Ascending aorta (tissue), 2 donors: ENCODE measurements at regions not wholly inside any gene's neighbourhood (a gene's known extent, or its start where the extent isn't known, plus 50 kb on each side); places are given as distances from the start of the nearest gene placed in this dataset.

Experiments used
- DNase-seq, 2 donors: peaks; one replicate each; pipeline ENCODE4 v3.0.0-alpha.2; 2019; ENCODE audit warnings: low spot score in 2 of 2
- H3K27ac ChIP-seq, 2 donors: fragments of 200-600 bp; sonication (generic); one replicate each; pipeline ENCODE4 v1.5.1; 2016 to 2017; ENCODE audit warnings: mild to moderate bottlenecking in 1 of 2
- H3K27me3 ChIP-seq: fragments of 200-600 bp; sonication (generic); one replicate; pipeline ENCODE4 v1.5.1; 2017
- H3K36me3 ChIP-seq, 2 donors: fragments of 200-600 bp; sonication (generic); one replicate each; pipeline ENCODE4 v1.5.1; 2016
- H3K4me1 ChIP-seq, 2 donors: fragments of 200-600 bp; sonication (generic); one replicate each; pipeline ENCODE4 v1.5.1; 2016 to 2017; ENCODE audit warnings: mild to moderate bottlenecking in 1 of 2
- H3K4me3 ChIP-seq, 2 donors: fragments of 200-600 bp; sonication (generic); one replicate each; pipeline ENCODE4 v1.5.1; 2016 to 2017; ENCODE audit warnings: mild to moderate bottlenecking in 1 of 2
- H3K9me3 ChIP-seq, 2 donors: fragments of 200-600 bp; sonication (generic); one replicate each; pipeline ENCODE4 v1.5.1; 2016
- intact Hi-C: fragments of 100-400 bp; cut with DNase I; formaldehyde crosslinking; loops from one replicate; pipeline ENCODE4 v1.15.1; 2023
- TF ChIP-seq, protein P1 (sequence below), 3 experiments: fragments of 200-600 bp in 2 of 3; fragments of 450-650 bp in 1 of 3; sonication (generic) in 2 of 3; IDR thresholded peaks; one replicate each; pipeline ENCODE4 v1.5.1; 2016 to 2019; ENCODE audit warnings: antibody characterized with exemption in 3 of 3, mild to moderate bottlenecking in 1 of 3, moderate library complexity in 1 of 3

DNA sequence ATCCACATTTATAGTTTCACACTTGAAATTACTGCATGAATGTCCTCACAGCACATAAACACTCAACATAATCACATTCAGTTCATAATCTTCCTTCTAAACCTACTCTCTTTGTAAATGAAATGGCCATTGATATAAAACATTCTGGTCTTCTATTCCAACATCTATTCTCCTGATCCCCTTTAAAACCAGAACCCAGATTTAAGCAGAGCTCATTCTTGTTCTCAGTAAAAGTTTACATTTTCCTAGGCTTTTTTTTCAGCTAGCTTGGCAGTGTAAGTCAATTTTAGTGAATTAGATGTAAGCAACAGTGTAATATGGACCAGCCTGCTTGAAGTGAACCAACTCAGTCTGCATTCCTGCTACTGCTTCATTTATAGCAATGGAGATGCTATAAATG is 460.7 kb upstream of the RGS18 start:
- Histone ChIP-seq H3K27ac (no peak overlapping the region), H3K9me3 (no peaks in the 10 kb centered on the region), H3K4me1 (no peaks in the 10 kb centered on the region), H3K36me3 (no peaks in the 10 kb centered on the region), H3K4me3 (no peak overlapping the region), H3K27me3 (no peaks in the 10 kb centered on the region)
- no peak for DNase-seq
- intact Hi-C loops, result no loop called here
- TF ChIP-seq, protein P1, sequence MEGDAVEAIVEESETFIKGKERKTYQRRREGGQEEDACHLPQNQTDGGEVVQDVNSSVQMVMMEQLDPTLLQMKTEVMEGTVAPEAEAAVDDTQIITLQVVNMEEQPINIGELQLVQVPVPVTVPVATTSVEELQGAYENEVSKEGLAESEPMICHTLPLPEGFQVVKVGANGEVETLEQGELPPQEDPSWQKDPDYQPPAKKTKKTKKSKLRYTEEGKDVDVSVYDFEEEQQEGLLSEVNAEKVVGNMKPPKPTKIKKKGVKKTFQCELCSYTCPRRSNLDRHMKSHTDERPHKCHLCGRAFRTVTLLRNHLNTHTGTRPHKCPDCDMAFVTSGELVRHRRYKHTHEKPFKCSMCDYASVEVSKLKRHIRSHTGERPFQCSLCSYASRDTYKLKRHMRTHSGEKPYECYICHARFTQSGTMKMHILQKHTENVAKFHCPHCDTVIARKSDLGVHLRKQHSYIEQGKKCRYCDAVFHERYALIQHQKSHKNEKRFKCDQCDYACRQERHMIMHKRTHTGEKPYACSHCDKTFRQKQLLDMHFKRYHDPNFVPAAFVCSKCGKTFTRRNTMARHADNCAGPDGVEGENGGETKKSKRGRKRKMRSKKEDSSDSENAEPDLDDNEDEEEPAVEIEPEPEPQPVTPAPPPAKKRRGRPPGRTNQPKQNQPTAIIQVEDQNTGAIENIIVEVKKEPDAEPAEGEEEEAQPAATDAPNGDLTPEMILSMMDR (IDR thresholded peaks at IDR 0.05), result no peak

DNA sequence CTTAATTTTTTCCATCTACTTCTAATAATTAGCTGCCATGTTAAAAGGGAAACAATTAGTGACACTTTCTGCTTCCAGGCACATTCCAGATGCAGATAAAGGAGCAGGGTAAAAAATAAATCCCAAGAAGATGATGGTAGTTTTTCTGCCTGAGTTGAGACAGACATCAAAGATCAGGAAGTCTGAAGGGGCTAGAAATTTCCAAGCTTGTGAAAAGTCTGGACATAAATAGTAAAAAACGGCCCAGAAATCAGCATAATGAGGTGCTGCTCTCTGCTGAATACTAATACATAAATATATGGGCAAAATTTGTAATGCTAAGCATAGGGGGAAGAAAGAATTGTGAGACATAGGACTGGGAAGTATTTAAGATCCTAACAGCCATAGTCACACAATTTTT is 460.0 kb upstream of the RGS18 start:
- Histone ChIP-seq H3K27me3 (no peaks in the 10 kb centered on the region), H3K27ac (no peak overlapping the region), H3K4me3 (no peak overlapping the region), H3K9me3 (no peaks in the 10 kb centered on the region), H3K4me1 (no peaks in the 10 kb centered on the region), H3K36me3 (no peaks in the 10 kb centered on the region)
- TF ChIP-seq, protein P1 (IDR thresholded peaks at IDR 0.05), result no peak
- no peak for DNase-seq
- intact Hi-C loops, result no loop called here

DNA sequence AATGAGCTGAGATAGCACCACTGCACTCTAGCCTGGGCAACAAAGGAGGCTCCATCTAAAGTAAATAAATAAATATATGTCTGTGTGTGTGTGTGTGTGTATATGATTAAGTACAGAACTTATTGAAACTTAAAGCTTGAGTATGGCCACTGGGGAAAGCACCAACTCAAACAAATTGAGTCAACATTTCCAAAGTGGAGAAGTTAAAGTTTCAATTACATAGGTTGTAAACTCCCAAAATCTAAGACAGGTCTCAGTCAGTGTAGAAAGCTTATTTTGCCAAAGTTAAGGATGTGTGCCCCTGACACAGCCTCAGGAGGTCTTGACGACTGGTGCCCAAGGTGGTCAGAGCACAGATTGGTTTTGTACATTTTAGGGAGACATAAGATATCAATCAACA is 458.9 kb upstream of the RGS18 start:
- intact Hi-C loops, result no loop called here
- H3K36me3 ChIP-seq, result no peaks in the 10 kb centered on the region
- no peaks in the 10 kb centered on the region for H3K27me3 ChIP-seq
- DNase-seq, result no peak
- no peaks in the 10 kb centered on the region for H3K4me1 ChIP-seq
- no peaks in the 10 kb centered on the region for H3K9me3 ChIP-seq
- no peak overlapping the region for H3K27ac ChIP-seq
- TF ChIP-seq, protein P1 (IDR thresholded peaks at IDR 0.05), result no peak
- H3K4me3 ChIP-seq, result no peak overlapping the region

DNA sequence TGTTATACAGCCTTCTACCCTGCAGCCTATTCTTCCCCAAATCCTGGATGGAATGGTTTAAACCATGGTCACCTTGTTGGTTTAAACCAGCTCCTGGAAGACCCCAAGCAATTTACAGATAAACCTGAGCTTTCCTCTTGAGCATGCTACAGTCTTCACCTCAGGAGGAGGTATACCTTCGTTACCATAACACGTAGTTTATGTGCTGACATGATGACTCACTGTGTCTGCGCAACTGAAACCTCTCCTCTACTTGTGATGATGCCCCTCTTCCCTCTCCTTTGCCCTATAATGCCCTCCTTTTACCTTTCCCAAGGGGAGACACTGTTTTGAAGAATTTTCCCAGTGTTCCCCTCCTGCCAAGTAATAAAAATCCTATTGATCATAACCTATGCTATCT is 457.3 kb upstream of the RGS18 start:
- Histone ChIP-seq H3K27ac (no peak overlapping the region), H3K9me3 (no peaks in the 10 kb centered on the region), H3K4me3 (no peak overlapping the region), H3K4me1 (no peaks in the 10 kb centered on the region), H3K27me3 (no peaks in the 10 kb centered on the region), H3K36me3 (no peaks in the 10 kb centered on the region)
- intact Hi-C loops, result no loop called here
- TF ChIP-seq, protein P1 (IDR thresholded peaks at IDR 0.05), result no peak
- DNase-seq, result no peak

DNA sequence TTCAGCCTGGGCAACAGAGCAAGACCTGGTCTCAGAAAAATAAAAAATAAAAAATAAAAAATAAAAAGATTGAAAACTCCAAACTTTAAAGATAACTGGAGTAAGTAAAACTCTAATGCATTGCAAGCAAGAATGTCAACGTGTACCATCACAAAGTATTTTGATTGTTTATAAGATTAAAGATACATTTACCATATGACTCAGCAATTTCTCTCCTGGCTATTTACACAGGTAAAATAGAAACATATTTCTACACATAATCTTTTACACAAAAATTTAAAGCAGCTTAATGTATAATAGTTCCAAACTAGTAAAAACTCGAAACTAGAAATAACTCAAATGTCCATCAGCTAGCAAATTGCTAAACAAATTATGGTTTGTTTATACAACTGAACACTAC is 456.1 kb upstream of the RGS18 start:
- Histone ChIP-seq H3K27ac (no peak overlapping the region), H3K27me3 (no peaks in the 10 kb centered on the region), H3K36me3 (no peaks in the 10 kb centered on the region), H3K4me1 (no peaks in the 10 kb centered on the region), H3K9me3 (no peaks in the 10 kb centered on the region), H3K4me3 (no peak overlapping the region)
- TF ChIP-seq, protein P1 (IDR thresholded peaks at IDR 0.05), result no peak
- DNase-seq, result no peak
- intact Hi-C loops, result no loop called here

DNA sequence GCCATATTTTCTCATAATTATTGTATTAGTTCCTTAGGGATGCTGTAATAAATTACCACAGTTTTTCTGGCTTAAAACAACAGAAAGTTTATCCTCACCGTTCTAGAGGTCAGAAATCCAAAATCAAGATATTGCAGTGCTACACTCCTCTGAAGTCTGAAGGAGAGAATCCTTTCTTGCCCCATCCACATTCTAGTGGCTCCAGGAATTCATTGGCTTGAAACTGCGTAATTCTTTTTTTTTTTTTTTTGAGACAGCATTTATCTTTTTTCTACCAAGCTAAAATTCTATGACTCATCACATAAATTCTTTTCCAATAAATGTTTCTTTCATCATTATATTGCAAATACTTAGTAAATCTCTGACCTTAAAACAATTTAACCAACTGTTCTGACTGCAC is 451.0 kb upstream of the RGS18 start:
- intact Hi-C loops, result no loop called here
- Histone ChIP-seq H3K9me3 (no peaks in the 10 kb centered on the region), H3K27ac (no peak overlapping the region), H3K4me3 (no peak overlapping the region), H3K4me1 (no peaks in the 10 kb centered on the region), H3K36me3 (no peaks in the 10 kb centered on the region), H3K27me3 (no peaks in the 10 kb centered on the region)
- DNase-seq, result no peak
- TF ChIP-seq, protein P1 (IDR thresholded peaks at IDR 0.05), result no peak
